Keratinocyte (primary cell): ENCODE measurements at regions not wholly inside any gene's neighbourhood (a gene's known extent, or its start where the extent isn't known, plus 50 kb on each side); places are given as distances from the start of the nearest gene placed in this dataset.

Experiments used
- EZH2 ChIP-seq: IDR thresholded peaks from one replicate; pipeline ENCODE4 v1.6.1; 2012; ENCODE audit warnings: inconsistent platforms, mild to moderate bottlenecking, low read length, moderate library complexity
- TF ChIP-seq, protein P1 (sequence below), 3 experiments: IDR thresholded peaks in 1 of 3; conservative IDR thresholded peaks in 1 of 3; optimal IDR thresholded peaks in 1 of 3; 2 replicates in 2 of 3; 3 replicates in 1 of 3; pipeline versions ENCODE3 to v1.5.1; 2011; ENCODE audit warnings: low read length in 3 of 3, mild to moderate bottlenecking in 3 of 3, moderate library complexity in 2 of 3, control low read depth in 1 of 3, inconsistent platforms in 1 of 3; ENCODE audit not compliant: insufficient read depth in 2 of 3; ENCODE audit errors: extremely low read depth in 1 of 3

DNA sequence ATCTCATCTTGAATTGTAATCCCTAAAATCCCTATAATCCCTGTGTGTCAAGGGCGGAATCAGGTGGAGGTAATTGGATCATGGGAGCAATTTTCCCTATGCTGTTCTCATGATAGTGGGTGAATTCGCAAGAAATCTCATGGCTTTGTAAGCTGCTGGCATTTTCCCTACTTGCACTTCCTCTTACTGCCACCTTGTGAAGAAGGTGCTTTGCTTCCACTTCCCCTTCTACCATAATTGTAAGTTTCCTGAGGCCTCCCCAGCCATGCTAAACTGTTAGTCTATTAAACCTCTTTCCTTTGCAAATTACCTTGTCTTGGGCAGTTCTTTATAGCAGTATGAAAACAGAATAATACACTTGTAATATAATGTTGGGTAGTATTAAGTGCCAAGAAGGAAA lies 1087.4 kb upstream of the SLIT2 start:
- TF ChIP-seq, protein P1, sequence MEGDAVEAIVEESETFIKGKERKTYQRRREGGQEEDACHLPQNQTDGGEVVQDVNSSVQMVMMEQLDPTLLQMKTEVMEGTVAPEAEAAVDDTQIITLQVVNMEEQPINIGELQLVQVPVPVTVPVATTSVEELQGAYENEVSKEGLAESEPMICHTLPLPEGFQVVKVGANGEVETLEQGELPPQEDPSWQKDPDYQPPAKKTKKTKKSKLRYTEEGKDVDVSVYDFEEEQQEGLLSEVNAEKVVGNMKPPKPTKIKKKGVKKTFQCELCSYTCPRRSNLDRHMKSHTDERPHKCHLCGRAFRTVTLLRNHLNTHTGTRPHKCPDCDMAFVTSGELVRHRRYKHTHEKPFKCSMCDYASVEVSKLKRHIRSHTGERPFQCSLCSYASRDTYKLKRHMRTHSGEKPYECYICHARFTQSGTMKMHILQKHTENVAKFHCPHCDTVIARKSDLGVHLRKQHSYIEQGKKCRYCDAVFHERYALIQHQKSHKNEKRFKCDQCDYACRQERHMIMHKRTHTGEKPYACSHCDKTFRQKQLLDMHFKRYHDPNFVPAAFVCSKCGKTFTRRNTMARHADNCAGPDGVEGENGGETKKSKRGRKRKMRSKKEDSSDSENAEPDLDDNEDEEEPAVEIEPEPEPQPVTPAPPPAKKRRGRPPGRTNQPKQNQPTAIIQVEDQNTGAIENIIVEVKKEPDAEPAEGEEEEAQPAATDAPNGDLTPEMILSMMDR (optimal IDR thresholded peaks at IDR 0.05 in 1 of 3, IDR thresholded peaks at IDR 0.05 in 1 of 3, conservative IDR thresholded peaks at IDR 0.05 in 1 of 3; ENCODE audit: extremely low read depth in 1 of 3, insufficient read depth in 2 of 3, low read length in 3 of 3): no peak
- no peak for TF ChIP-seq EZH2
